HepG2 (cell line): ENCODE measurements at regions not wholly inside any gene's neighbourhood (a gene's known extent, or its start where the extent isn't known, plus 50 kb on each side); places are given as distances from the start of the nearest gene placed in this dataset.

Experiments used
- ARNTL ChIP-seq: sonication (generic); formaldehyde crosslinking; IDR thresholded peaks from 2 replicates; pipeline ENCODE4 v1.4.0; 2020; ENCODE audit warnings: mild to moderate bottlenecking, missing genetic modification reagents
- CREM ChIP-seq, 2 experiments: sonication (generic) in 1 of 2; formaldehyde crosslinking in 1 of 2; IDR thresholded peaks; 2 replicates each; pipeline versions ENCODE4 v1.4.0 to v1.6.1; 2016 to 2020; ENCODE audit warnings: antibody characterized with exemption in 1 of 2, mild to moderate bottlenecking in 1 of 2, missing genetic modification reagents in 1 of 2
- CTCF ChIP-seq: sonication (generic); formaldehyde crosslinking; IDR thresholded peaks from 2 replicates; pipeline ENCODE4 v1.5.0; 2020; ENCODE audit warnings: mild to moderate bottlenecking, missing genetic modification reagents, moderate library complexity
- EED ChIP-seq: sonication (generic); formaldehyde crosslinking; IDR thresholded peaks from 2 replicates; pipeline ENCODE4 v1.5.0; 2020; ENCODE audit warnings: mild to moderate bottlenecking, missing genetic modification reagents
- GABPA ChIP-seq, 2 experiments: IDR thresholded peaks; 2 replicates each; pipeline ENCODE4 v1.6.1; 2011 to 2016; ENCODE audit warnings: low read depth in 2 of 2, low read length in 1 of 2, missing biosample characterization in 1 of 2, missing genetic modification characterization in 1 of 2
- IKZF5 ChIP-seq: IDR thresholded peaks from 2 replicates; pipeline ENCODE4 v1.6.1; 2018; ENCODE audit warnings: missing genetic modification reagents, mild to moderate bottlenecking, missing compliant biosample characterization
- SIN3A ChIP-seq: IDR thresholded peaks from 2 replicates; pipeline ENCODE4 v1.6.1; 2011; ENCODE audit warnings: low read depth, mild to moderate bottlenecking, control low read depth, low read length, borderline replicate concordance
- SNRNP70 ChIP-seq: fragments of 200-400 bp; formaldehyde crosslinking; IDR thresholded peaks from 2 replicates; pipeline ENCODE4 v1.6.1; 2017; ENCODE audit warnings: mild to moderate bottlenecking, low read depth, low read length, moderate library complexity
- TFDP2 ChIP-seq: sonication (generic); formaldehyde crosslinking; IDR thresholded peaks from 2 replicates; pipeline ENCODE4 v1.4.0; 2020; ENCODE audit warnings: missing genetic modification reagents
- ZNF225 ChIP-seq: sonication (generic); formaldehyde crosslinking; IDR thresholded peaks from 2 replicates; pipeline ENCODE4 v1.4.0; 2020; ENCODE audit warnings: mild to moderate bottlenecking, missing genetic modification reagents
- ZNF704 ChIP-seq: sonication (generic); formaldehyde crosslinking; IDR thresholded peaks from 2 replicates; pipeline ENCODE4 v1.8.1; 2023; ENCODE audit warnings: mild to moderate bottlenecking, inconsistent platforms, moderate library complexity, missing genetic modification reagents, borderline replicate concordance

- TF ChIP-seq TFDP2 (CRISPR knock-in tag) (no peak), IKZF5 (CRISPR knock-in tag) (no peak), EED (CRISPR knock-in tag) (no peak), CTCF (CRISPR knock-in tag) (no peak), GABPA (IDR thresholded peaks at IDR 0.05; ENCODE audit: low read depth, low read length) (no peak), GABPA (CRISPR knock-in tag; IDR thresholded peaks at IDR 0.05; ENCODE audit: low read depth) (no peak), ZNF225 (CRISPR knock-in tag) (no peak), SNRNP70 (no peak), CREM (IDR thresholded peaks at IDR 0.05) (no peak), CREM (CRISPR knock-in tag; IDR thresholded peaks at IDR 0.05) (no peak), ZNF704 (CRISPR knock-in tag) (no peak), SIN3A (no peak), ARNTL (CRISPR knock-in tag) (no peak)
Observed at GRCh38 chr7:22601003-22601402, 101.0 kb upstream of the STEAP1B start.
